AG10803 (cell line): ENCODE measurements at regions not wholly inside any gene's neighbourhood (a gene's known extent, or its start where the extent isn't known, plus 50 kb on each side); places are given as distances from the start of the nearest gene placed in this dataset.

Source experiments
- DNase-seq: peaks from one replicate; pipeline ENCODE4 v3.0.0; 2010; ENCODE audit warnings: low read depth
- H3K4me3 ChIP-seq: 2 replicates; pipeline ENCODE4 v1.5.1; 2011; ENCODE audit warnings: mild to moderate bottlenecking, low read length, control low read depth
- TF ChIP-seq, protein P1 (sequence below): conservative IDR thresholded peaks from 2 replicates; pipeline ENCODE4 v1.5.1; 2011; ENCODE audit warnings: mild to moderate bottlenecking, low read length, control low read depth, inconsistent platforms

GRCh38 chr13:108500711-108501110 lies 128.7 kb upstream of the MYO16 start:
- TF ChIP-seq, protein P1, sequence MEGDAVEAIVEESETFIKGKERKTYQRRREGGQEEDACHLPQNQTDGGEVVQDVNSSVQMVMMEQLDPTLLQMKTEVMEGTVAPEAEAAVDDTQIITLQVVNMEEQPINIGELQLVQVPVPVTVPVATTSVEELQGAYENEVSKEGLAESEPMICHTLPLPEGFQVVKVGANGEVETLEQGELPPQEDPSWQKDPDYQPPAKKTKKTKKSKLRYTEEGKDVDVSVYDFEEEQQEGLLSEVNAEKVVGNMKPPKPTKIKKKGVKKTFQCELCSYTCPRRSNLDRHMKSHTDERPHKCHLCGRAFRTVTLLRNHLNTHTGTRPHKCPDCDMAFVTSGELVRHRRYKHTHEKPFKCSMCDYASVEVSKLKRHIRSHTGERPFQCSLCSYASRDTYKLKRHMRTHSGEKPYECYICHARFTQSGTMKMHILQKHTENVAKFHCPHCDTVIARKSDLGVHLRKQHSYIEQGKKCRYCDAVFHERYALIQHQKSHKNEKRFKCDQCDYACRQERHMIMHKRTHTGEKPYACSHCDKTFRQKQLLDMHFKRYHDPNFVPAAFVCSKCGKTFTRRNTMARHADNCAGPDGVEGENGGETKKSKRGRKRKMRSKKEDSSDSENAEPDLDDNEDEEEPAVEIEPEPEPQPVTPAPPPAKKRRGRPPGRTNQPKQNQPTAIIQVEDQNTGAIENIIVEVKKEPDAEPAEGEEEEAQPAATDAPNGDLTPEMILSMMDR: no peak
- no peak overlapping the region for H3K4me3 ChIP-seq
- DNase-seq: no peak

DNA sequence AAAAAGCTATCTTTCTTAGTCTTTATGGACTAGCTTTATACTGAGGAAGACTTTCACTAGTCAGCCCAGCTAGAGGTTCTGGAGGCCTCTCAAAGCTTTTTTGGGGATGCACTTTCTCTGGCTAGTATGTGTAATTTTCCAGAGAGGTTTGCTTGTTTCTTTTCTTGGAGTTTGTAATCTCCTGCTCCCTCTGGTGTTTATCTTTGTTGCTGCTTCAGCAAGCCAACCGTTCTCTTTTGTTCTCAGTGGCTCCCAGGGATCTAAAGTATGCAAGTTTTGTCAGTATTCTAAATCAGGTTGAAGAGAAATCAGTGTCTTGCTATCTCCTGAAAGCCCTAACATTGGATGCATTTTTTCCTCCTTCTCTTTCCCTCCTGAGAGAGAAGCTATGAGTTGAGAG lies 121.1 kb upstream of the MYO16 start:
- no peak overlapping the region for H3K4me3 ChIP-seq
- DNase-seq: no peak
- TF ChIP-seq, protein P1: peak; percentile 18; the same call in 1 of the 2 replicates

GRCh38 chr13:108525827-108526226 lies 103.6 kb upstream of the MYO16 start:
- TF ChIP-seq, protein P1: no peak
- no peak for DNase-seq
- no peak overlapping the region for H3K4me3 ChIP-seq

DNA sequence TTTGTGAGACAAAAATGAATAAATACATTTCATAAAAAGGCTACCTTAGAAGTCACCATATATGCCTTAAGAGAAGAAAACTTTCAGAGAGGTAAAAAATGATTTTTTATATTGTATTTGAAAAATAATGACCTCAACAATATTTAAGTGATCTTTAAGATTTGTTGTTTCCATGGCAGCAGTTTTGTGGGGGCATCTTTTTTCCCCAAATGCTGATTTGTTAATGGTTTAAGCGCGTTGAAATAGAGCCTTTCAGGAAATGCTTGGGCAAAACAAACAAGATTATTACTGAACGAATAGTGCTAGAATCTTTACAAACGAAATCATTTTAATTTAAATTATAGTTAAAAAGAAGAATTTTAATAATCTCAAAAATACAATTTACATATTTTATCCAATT lies 103.1 kb upstream of the MYO16 start:
- DNase-seq: no peak
- TF ChIP-seq, protein P1: no peak
- H3K4me3 ChIP-seq: no peak overlapping the region

- no peak for DNase-seq
- no peak overlapping the region for H3K4me3 ChIP-seq
- TF ChIP-seq, protein P1: no peak
These were observed 101.6 kb upstream of the MYO16 start for GRCh38 chr13:108527844-108528243.

DNA sequence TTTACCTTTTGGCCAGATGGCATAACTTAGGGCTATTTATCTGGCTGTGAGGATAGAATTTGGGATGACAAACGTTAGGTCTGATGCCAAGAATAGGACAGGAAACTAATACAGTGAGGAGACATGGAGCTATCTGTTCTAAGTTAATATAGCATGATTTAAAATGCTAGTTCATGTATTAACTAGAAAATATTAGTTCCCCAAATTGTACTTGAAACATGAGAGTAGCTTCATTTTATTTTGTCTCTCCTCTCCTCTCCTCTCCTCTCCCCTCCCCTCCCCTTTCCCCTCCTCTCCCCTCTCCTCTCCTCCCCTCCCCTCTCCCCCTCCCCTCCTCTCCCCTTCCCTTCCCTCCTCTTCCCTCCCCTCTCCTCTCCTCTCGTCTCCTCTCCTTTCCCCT lies 101.1 kb upstream of the MYO16 start:
- TF ChIP-seq, protein P1: no peak
- H3K4me3 ChIP-seq: no peak overlapping the region
- no peak for DNase-seq

DNA sequence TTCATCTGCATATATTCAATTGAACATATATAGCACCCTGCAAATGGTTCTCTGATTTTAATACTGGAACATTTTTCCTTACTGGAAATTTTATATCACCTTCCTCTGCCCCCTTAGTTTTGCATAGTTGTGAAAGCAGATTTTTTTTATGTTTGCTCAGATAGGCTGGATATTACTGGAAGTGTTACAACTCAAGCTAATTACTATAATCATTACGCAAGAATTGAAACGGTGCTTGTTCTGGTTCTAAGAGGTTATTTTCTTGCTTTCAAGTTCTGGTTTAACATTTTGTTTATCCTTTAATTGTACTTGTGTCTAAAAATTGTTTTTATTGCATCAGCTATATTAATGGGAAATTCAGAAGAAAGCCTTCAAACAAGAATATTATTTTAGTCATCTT lies 95.6 kb upstream of the MYO16 start:
- H3K4me3 ChIP-seq: no peak overlapping the region
- TF ChIP-seq, protein P1: no peak
- DNase-seq: no peak
